CD4-positive, alpha-beta T cell treated with Interleukin-4 for 4 hours (primary cell): ENCODE measurements at regions not wholly inside any gene's neighbourhood (a gene's known extent, or its start where the extent isn't known, plus 50 kb on each side); places are given as distances from the start of the nearest gene placed in this dataset.
"Not testable (repeated sequence)": the region's sequence is repeated elsewhere in the genome, so short reads cannot be mapped to it uniquely, and the experiment has no call there.

Experiments
- DNase-seq: peaks from one replicate; pipeline ENCODE4 v3.0.0-alpha.2; 2020

DNA sequence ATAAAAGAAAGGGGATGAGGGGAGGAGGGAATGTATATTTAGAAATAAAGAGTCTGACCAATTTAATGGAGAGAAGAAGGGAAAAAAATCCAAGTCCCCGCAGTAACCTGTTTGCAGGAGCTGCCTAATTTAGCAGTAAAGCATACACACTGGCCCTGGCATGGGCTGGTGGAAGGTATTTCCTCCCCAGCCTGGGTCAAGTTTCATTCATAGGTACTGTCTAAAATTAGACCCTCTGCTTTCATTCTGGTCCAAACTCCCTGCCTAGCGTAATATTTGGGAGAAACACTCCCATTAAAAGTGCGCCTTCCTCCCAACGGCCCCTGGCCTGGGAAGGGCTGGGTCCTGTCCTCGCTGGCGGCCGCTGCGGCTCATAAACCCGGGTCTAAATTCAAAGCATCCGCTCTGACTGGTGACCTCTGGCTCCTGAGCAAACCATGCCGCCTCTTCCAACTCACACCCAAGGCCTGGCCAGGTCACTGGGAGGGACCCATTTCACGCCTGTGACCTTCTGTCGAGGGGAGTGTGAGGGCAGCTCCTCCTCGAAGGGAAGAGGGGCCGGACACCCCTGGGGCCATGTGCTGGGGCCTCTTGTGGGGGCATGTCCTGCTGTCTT is 123.2 kb downstream of the FGF18 start:
- no peak for DNase-seq

DNA sequence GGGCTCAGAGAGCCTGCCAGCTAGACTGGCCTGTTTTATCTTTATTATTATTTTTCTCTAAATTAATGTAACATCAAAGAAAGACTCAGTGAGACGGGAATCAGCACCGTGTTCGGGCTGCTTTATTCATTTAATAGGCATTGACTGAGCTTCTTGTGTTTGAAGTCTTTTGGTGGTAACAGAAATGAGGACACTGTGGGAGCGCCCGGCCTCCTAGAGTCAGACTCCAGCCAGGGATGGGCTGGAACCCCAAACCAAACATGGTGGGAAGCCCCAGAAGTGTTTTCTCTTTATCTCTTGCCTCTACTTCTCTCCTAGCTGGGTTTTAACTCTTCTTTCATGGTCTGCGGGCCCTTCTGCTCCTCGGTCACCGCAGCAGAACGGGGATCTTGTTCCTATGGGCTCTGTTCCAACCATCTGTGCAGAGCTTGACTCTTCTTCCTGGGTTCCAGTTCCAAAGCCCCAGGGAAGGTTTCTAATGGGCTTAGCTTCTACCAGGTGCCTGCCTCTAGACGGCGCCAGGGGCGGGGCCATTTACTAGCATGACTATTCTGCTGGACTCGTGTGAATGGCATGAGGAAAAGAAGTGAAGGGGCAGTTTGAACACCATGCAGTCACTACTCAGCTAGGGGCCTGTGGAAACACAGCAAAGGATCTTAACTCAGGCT is 123.8 kb downstream of the FGF18 start:
- DNase-seq = no peak

DNA sequence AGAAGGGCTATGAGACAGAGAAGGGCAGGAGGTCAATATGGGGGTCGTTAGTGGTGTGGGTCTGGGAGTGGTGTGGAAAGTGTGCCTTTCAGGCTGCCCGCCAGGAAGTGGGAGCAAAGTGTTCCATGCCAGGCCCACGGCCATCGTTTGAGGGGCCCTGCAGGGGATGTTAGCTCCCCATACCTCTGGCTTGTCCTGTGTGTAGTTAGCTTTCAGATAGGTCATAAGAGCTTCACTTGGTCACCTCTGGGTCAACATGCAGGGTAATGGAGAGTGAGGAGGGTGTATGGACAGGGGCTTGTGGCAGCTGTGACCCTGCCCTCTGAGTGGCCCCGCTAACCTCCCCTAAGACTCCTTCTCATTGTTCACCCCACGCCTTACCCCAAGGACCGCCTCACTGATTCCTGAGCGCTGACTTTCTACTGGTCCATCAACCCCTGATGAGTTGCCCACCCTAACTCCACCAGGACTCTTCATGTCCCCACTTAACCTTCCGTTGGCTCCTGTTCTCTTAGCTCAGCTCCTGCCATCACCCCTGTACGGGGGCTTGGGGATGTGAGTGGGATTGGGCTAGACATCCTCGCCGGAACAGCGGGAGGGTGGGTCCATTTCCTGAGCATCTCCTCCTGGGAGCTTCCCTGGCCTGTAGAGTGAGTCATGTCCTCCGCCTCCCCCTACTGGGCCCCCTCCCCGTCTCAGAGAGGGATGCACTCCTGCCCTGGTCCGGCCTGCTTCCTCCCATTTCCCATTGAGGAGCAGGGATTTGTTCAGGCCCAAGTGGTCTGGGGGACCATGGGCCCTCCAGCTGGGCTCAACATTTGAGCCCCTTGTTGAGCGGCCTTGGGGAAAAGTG is 125.7 kb downstream of the FGF18 start:
- no peak for DNase-seq

DNA sequence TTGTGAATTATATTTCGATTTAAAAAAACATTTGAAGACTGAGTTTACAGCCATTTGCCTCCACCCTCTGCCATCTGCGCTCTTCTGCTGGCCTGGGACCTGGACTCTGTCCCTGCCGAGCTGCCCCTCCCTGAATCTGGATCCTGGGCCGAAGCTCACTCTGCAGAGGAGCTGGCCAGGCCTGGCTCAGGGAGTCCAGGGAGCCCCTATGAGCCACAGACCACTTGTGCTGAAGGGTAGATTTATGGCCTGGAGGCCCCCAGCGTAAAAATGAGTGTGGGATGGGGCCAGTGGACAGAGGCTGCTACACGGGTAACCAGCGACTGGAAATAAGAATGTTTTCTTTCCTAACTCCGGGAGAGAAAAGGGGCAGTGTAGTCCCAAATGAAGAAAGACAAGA is 129.8 kb downstream of the FGF18 start:
- DNase-seq = no peak

DNA sequence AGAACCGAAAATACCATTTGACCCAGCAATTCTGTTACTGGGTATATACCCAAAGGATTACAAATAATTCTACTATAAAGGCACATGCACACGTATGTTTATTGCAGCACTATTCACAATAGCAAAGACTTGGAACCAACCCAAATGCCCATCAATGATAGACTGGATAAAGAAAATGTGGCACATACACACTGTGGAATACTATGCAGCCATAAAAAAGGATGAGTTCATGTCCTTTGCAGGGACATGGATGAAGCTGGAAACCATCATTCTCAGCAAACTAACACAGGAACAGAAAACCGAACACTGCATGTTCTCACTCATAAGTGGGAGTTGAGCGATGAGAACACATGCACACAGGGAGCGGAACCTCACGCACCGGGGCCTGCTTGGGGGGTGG is 134.4 kb downstream of the FGF18 start:
- DNase-seq = not testable (repeated sequence)

DNA sequence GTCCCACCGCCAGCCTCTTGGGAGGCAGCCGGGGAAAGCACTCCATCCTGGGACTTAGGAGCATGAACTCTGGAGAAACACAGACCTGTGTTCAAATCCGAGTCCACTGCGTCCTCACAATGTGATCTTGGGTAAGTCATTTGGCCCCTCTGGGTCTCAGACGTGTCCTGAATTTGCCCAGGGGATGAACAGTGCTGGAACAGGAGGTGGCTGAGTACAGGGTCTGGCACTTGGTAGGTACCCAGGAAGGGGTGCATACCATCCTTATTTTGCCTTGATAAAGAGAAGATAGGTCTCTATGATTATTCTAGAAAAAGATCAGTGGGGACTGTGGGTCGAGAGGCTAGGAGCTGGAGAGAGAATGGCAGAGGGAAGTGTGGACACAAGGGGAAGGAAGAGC is 135.7 kb downstream of the FGF18 start:
- no peak for DNase-seq

DNA sequence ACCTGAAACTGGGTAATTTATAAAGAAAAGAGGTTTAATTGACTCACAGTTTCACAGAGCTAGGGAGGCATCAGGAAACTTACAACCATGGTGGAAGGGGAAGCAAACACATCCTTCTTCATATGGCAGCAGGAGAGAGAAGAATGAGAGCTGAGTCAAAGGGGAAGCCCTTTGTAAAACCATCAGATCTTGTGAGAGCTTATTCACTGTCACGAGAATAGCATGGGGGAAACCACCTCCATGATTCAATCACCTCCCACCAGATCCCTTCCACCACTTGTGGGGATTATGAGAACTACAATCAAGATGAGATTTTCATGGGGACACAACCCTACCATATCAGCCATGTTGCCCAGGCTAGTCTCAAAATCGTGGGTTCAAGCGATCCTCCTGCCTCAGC is 143.4 kb downstream of the FGF18 start:
- no peak for DNase-seq

DNA sequence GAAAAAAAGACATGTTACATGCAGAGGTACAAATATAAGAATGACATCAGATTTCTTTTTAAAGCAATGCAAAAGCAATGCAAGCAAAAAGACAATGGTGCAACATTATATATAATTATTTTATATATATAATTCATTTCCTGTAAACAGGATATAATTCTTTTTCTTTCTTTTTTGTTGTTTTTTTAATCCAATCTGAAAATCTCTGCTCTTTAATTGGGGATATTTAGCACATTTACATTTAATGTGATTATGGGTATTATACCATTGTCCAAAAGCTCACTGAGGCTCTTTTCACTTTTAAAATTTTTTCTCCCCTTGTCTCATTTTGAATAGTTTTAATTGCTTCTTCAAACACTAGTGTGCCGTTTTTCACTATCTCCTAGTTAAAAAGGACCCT is 148.9 kb downstream of the FGF18 start:
- DNase-seq = no peak

DNA sequence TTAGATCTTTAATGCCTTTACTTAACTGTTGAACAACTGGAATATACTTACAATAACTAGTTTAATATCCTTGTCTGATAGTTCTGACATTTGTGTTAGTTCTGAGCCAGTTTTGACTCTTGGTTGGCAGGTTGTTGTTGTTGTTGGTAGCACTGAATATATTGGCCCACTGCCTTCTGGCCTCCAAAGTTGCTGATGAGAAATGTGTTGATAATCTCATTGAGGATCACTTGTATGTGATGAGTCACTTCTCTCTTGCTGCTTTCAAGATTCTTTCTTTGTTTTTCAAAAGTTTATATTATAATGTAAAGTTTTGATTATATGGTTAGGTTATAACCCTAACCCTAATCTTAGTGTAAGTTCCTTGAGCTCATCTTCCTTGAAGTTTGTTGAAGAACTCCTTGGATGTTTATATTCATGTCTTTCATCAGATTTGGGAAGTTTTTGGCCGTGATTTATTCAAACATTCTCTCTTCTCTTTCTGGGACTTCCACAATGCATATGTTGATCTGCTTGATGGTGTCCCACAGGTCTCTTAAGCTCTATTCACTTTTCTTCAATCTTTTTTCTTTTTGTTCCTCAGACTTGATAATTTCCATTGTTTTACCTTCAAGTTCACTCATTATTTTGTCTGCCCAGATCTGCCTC is 149.7 kb downstream of the FGF18 start:
- no peak for DNase-seq

DNA sequence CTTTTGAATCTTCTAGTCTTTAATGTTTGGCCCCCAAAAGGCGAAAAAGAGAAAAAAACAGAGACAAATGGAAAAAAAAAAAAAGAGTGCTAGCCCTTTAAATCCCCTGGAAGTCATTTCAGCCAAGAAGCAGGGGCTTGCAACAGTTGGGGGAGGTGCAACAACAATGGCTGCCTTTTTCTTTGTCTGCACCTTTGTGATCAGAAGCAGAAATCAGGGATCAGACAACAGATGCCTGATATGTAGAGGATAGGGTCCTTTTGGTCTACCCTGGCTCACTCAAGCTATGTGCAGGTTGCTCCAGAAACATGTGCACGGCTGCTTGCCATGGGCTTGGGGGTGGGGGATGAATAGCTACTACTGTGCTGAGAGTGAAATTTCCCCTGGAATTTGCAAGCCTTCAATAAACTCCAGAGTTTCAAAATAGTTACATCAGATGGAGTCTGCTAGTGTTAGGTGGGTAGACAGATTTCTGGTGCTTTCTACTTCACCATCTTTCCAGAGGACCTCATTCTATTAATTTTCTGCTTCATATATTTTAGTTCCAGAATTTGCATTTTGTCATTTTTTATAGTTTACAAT is 150.9 kb downstream of the FGF18 start:
- DNase-seq = no peak

DNA sequence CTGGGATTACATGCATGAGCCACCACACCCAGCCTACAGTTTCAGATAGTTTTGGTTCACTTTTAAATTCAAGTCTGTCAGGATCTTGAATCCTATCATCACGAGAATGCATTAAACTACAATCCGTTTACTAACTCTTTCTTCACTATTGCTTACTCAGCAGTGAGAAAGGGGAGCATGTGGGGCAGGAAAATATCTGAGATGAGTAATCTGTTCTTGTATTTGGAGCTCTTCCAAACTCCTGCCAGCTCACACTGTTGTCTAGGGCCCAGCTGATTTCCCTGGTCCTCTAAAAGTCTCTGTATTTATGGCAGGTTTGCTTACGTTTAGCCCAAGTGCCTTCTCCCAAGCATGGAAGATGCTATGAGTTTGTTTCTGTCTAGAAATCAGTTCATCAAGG is 152.2 kb downstream of the FGF18 start:
- DNase-seq = no peak

DNA sequence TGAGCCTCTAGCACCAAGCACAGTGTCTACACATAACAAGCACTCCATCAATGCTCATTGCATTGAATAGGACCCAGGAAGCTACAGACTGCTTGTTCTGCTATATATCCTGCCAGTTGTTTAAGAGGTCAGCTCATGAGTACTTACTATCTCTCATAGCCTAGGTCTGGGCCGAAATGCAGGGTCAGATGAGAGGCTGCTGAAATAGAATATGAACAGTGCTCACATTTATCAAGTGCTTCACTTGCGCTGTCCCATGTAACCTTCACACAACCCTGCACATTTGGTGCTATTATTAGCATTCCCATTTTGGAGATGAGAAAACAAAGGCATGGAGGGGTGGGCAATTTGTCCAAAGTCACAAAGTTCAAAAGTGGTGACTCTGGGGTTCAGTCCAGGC is 153.6 kb downstream of the FGF18 start:
- no peak for DNase-seq

DNA sequence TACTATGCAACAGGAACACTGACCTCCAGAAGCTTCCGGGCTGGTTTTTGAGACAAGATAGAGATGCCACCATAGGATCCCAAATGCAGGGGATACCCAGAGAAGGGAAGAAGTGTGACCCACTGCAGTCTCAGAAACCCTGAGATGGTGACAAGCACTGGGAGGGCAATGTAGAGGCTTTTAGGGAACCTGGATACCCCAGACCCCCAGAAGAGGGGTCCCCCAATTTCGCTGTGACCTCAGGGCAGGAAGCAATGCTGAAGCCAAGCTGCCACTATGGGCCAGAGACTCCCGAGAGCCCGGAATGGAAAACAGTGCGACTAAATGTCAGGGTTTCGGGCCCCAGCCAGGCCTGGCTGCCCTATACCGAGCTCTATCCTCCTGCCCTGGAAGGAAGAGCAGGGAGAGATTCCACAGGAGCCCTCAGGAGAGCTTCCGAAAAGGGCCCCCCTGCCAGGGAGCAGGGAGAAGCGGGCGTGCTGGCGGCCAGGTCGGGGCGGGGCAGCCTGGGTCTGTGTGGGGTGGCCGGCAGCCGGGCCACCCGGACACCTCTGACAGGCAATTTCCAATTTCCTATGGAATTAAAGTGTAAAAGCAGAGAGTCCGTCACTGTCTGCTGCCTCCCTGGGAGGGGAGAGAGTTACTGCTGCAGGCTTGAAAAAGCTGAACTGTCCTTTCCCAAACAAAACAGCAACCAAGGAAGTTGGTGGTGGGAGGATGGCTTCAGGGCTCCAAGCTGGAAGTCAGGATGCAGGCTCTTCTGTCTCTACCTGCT is 154.2 kb downstream of the FGF18 start:
- no peak for DNase-seq

DNA sequence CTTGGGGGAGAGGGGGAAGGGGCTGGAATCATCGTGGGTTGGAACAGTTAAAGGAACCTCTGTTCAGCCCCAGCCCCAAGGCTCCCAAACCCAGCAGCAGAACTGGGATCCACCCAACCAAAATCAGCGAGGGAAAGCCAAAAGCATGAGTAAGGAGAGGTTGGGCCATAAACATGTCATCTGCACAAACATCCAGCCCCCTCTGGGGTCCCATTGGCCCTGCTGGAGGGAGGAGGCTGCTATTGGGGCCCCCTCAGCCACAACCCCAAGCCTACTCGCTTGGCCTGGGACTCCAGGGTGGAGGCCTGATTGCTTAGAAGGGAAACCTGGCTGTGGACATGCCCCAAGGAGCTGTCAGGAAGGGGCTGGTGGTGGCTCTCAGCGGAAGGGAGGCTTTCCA is 154.9 kb downstream of the FGF18 start:
- DNase-seq = no peak

DNA sequence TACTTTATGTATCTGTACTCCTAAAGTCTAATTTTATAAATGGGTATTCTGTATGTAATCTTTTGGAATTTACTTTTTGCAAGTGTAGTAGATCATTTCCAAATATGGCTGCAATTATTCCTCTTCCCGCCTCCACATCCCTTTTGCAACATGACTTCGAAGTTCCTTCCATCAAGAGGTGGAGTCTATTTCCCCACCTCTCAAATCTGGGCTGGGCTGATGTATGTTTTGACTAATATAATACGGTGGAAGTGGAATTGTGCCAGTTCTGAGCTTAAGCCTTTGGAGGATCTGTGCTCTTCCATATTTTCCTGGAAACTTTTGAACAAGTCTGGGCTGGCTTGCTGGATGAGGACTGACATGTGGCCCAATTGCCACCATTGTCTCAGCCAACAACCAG is 155.9 kb downstream of the FGF18 start:
- no peak for DNase-seq

DNA sequence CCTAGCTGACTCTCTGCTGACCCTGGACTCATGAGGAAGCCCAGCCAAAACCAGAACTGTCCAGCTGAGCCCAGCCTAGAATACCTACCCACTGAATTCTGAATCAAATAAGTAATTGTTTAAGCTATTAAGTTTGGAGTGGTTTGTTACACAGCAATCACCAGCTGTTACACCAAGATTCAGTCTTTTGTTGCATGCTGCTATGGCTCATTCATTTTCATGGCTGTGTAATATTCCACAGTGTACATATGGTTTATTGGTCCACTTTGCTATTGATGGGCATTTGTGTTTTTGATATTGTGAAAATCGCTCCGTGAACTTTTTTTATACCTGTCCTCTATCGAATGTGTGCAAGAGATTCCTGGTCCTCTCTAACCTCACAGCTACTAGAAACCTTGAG is 156.4 kb downstream of the FGF18 start:
- no peak for DNase-seq

DNA sequence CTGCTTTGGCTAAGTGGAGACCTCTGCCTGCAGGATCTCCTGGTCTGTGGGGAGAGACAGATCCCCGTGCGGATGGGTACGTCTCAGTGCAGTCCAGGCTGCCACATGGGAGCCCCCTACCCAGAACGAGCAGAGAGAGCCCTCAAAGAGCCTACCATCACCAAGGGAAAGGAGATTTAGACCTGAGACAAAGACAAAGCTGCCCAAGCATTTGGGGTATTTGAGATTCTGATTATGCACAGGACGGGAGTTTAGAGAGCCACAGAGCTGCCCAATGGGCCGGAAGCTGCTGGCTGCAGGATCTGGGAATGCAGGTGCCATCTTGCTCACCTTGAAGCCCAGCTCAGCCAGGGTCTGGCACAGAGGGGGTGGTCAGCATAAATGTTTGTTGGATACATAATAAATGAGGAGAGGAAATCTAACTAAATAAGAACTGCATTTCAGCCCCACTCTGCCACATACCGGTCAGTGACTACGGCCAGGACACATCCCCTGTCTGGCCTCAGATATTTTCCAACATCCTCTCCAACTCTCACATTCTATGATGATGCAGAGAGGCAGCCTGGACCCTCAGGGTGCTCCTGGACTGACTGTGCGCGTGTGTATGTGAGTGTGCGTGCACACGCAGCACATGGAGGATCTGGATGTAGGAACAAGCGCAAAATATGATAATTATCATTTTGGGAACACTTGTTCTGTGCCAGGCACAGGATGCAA is 157.8 kb downstream of the FGF18 start:
- DNase-seq = no peak

DNA sequence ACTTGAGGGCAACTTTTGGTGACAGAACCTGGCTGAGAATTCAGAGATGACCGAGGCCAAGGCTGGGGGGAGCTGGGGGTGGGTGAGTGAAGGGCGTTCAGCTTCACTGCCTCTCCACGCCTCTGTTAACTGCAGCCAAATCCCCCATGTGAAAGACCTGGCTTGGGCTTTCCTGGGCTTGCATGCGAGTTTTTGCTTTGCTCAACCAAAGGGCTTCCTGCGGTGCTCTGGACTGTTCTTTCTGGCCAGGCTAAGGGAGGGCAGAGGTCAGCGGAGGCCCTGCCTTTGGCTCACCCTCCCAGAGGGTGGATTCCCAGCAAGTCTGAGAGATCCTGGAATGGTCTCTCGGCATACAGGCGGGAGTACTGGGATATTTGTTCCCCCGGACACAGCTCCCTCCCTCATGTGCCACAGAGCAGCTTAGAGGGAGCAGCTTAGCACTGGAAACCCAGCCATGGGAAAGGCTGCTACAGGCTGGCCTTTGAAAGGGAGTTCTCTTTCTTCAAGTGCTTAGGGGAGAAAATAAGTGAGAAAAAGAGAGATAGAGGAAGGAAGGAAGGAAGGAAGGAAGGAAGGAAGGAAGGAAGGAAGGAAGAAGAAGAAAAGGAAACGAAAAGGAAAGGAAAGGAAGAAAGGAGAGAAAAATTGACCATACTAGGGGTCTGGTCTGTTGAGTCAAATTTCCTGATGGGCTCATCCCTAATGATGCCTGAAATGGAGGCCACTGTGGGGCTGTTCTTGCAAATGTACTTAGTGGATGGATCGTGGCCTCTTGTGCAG is 158.8 kb downstream of the FGF18 start:
- no peak for DNase-seq

DNA sequence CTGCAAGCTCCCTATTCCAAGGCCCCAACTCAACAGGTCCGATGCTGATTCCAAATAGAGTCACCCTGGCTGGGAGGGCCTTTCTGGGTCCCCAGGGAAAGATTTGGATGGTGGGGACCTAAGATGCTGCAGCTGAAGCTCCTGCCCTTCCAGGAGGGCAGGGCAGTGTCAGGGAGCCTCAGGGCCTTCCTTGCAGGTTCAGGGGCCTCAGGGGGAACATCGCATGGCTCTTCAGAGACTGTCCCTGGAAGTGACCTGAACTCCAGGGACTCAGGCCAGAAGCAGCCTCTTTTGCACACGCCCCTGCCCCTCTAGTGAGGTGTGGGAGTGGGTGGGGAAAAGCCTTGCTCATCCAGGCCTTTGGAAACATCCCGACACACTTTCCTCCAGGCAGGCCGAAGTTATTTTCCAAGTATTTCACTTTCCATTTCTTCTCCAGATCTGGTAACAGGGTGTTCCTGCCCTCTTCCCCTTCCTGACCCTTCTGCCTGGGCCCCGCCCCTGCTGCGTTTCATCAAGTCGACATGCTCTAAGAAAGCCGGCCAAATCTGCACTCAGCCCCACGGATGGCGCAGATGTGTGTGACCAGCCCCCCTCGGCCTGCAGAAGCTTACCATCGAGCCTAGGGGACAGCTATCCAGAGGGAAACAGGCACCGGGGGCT is 159.5 kb downstream of the FGF18 start:
- no peak for DNase-seq

DNA sequence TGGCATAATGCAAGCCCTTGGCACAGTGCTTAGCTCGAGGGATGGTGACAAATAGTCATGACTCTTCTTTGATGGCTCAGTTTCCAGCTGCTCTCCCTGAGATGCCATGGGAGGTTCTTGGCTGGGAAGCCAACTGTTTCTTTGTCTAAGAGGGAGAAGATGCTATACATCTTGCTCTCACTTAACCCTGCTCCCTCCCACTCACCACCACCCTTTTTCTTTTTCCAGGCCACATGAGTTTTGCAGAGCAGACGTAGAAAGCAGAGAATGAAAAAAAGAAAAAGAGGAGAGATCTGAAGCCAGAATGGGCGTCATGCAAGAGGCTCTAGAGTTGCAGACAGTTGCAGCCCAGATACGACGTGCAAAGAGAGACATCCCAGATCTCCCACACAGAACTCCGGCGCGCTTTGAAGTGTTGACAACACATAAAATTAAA is 160.5 kb downstream of the FGF18 start:
- no peak for DNase-seq
